ENCODE measurements at regions not wholly inside any gene's neighbourhood (a gene's known extent, or its start where the extent isn't known, plus 50 kb on each side); places are given as distances from the start of the nearest gene placed in this dataset.

DNA sequence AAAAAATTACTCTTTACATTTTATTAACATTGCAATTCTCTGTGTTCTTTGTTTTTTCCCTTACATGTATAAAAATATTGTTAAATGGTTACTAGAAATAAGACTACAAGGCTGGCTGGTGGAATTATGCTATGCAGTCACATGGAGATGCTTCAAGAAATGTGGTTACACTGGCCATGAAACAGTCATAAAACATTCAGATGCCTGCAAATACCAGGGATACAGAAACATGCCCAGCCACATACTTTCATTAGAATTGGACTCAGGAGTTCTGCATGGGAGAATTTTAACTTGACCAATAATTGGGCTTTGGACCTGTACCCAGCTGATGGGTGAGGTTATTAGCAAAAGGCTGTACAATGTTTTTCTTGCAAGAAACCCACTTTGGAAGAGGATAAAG is 1407.7 kb upstream of the SLC10A2 start:
- TF ChIP-seq, protein P1, sequence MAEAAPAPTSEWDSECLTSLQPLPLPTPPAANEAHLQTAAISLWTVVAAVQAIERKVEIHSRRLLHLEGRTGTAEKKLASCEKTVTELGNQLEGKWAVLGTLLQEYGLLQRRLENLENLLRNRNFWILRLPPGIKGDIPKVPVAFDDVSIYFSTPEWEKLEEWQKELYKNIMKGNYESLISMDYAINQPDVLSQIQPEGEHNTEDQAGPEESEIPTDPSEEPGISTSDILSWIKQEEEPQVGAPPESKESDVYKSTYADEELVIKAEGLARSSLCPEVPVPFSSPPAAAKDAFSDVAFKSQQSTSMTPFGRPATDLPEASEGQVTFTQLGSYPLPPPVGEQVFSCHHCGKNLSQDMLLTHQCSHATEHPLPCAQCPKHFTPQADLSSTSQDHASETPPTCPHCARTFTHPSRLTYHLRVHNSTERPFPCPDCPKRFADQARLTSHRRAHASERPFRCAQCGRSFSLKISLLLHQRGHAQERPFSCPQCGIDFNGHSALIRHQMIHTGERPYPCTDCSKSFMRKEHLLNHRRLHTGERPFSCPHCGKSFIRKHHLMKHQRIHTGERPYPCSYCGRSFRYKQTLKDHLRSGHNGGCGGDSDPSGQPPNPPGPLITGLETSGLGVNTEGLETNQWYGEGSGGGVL (tag by site-specific recombination; IDR thresholded peaks at IDR 0.05), result no peak
- TF ChIP-seq, protein P2, sequence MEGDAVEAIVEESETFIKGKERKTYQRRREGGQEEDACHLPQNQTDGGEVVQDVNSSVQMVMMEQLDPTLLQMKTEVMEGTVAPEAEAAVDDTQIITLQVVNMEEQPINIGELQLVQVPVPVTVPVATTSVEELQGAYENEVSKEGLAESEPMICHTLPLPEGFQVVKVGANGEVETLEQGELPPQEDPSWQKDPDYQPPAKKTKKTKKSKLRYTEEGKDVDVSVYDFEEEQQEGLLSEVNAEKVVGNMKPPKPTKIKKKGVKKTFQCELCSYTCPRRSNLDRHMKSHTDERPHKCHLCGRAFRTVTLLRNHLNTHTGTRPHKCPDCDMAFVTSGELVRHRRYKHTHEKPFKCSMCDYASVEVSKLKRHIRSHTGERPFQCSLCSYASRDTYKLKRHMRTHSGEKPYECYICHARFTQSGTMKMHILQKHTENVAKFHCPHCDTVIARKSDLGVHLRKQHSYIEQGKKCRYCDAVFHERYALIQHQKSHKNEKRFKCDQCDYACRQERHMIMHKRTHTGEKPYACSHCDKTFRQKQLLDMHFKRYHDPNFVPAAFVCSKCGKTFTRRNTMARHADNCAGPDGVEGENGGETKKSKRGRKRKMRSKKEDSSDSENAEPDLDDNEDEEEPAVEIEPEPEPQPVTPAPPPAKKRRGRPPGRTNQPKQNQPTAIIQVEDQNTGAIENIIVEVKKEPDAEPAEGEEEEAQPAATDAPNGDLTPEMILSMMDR (tag by site-specific recombination; IDR thresholded peaks at IDR 0.05), result no peak
- TF ChIP-seq ZNF223 (tag by site-specific recombination; IDR thresholded peaks at IDR 0.05) (no peak), ZNF214 (tag by site-specific recombination; IDR thresholded peaks at IDR 0.05; ENCODE audit: borderline replicate concordance) (no peak)
